ENCODE measurements at regions not wholly inside any gene's neighbourhood (a gene's known extent, or its start where the extent isn't known, plus 50 kb on each side); places are given as distances from the start of the nearest gene placed in this dataset.

GRCh38 chr2:17084877-17085276 is 419.2 kb upstream of the CYRIA start:
- H3K27ac Mint-ChIP-seq: no peak overlapping the region
- H3K27me3 Mint-ChIP-seq (ENCODE audit: low read depth in 2 of 2): no peaks in the 10 kb centered on the region

GRCh38 chr2:17083902-17084301 is 418.3 kb upstream of the CYRIA start:
- no peak for TF ChIP-seq CTCF (IDR thresholded peaks at IDR 0.05)
- H3K4me1 Mint-ChIP-seq: no peaks in the 10 kb centered on the region
- DNase-seq (no peak), ATAC-seq (no peak)
- WGBS (ENCODE audit: insufficient coverage): 77% methylated on average over 1 of the region's 1 CpG
- no peaks in the 10 kb centered on the region for H3K27me3 Mint-ChIP-seq (ENCODE audit: low read depth in 2 of 2)
- intact Hi-C loops (cut with micrococcal nuclease): no loop called here
- peaks cover 6 to 10% of the 10 kb centered on the region in 2 donors for H3K9me3 Mint-ChIP-seq
- Histone ChIP-seq H3K36me3 (ENCODE audit: control insufficient read depth, insufficient read depth, low read length) (no peaks in the 10 kb centered on the region), H3K27ac (ENCODE audit: low read length) (no peak overlapping the region), H3K4me3 (ENCODE audit: low read length) (no peak overlapping the region), H3K4me1 (ENCODE audit: control insufficient read depth, insufficient read depth, low read length) (no peaks in the 10 kb centered on the region), H3K9me3 (ENCODE audit: control insufficient read depth, insufficient read depth, low read length) (peaks cover 9% of the 10 kb centered on the region), H3K27me3 (ENCODE audit: control insufficient read depth, insufficient read depth, low read length) (no peaks in the 10 kb centered on the region)
- H3K4me3 Mint-ChIP-seq: no peak overlapping the region
- H3K27ac Mint-ChIP-seq: no peak overlapping the region
- no peaks in the 10 kb centered on the region for H3K36me3 Mint-ChIP-seq

More at GRCh38 chr2:17084877-17085276, 419.2 kb upstream of the CYRIA start:
- peaks cover 5% of the 10 kb centered on the region for H3K9me3 ChIP-seq (ENCODE audit: control insufficient read depth, insufficient read depth, low read length)
- ATAC-seq (no peak), DNase-seq (no peak)
- H3K27me3 ChIP-seq (ENCODE audit: control insufficient read depth, insufficient read depth, low read length): no peaks in the 10 kb centered on the region
- H3K36me3 ChIP-seq (ENCODE audit: control insufficient read depth, insufficient read depth, low read length): no peaks in the 10 kb centered on the region
- Mint-ChIP-seq H3K9me3 (peaks cover 3 to 7% of the 10 kb centered on the region in 2 donors), H3K36me3 (no peaks in the 10 kb centered on the region), H3K4me1 (no peaks in the 10 kb centered on the region), H3K4me3 (no peak overlapping the region)
- intact Hi-C loops (cut with micrococcal nuclease): no loop called here
- H3K4me1 ChIP-seq (ENCODE audit: control insufficient read depth, insufficient read depth, low read length): no peaks in the 10 kb centered on the region
- no peak overlapping the region for H3K4me3 ChIP-seq (ENCODE audit: low read length)
- no peak for TF ChIP-seq CTCF (IDR thresholded peaks at IDR 0.05)
- H3K27ac ChIP-seq (ENCODE audit: low read length): no peak overlapping the region

DNA sequence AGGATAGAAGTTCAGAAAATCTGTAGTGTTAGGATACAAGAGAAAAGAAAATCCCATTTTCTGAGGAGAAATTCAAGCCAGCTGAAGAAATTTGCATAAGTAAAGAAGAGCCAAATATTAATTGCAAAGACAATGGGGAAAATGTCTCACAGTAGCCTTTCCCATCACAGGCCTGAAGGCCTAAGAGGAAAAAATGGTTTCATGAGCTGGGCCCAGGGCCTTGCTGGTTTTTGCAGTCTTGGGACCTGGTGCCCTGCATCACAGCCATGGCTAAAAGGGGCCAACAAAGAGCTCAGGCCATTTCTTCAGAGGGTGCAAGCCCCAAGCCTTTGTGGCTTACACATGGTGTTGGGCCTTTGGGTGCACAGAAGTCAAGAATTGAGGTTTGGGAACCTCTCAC is 413.6 kb upstream of the CYRIA start:
- H3K27me3 Mint-ChIP-seq (ENCODE audit: low read depth in 2 of 2): no peaks in the 10 kb centered on the region
- H3K36me3 ChIP-seq (ENCODE audit: control insufficient read depth, insufficient read depth, low read length): no peaks in the 10 kb centered on the region

More for the DNA sequence above, 413.6 kb upstream of the CYRIA start:
- DNase-seq (no peak), ATAC-seq (no peak)
- Histone ChIP-seq H3K4me1 (ENCODE audit: control insufficient read depth, insufficient read depth, low read length) (no peaks in the 10 kb centered on the region), H3K27me3 (ENCODE audit: control insufficient read depth, insufficient read depth, low read length) (no peaks in the 10 kb centered on the region), H3K4me3 (ENCODE audit: low read length) (no peak overlapping the region), H3K9me3 (ENCODE audit: control insufficient read depth, insufficient read depth, low read length) (peaks cover 9% of the 10 kb centered on the region), H3K27ac (ENCODE audit: low read length) (no peak overlapping the region)
- H3K27ac Mint-ChIP-seq: no peak overlapping the region
- peaks cover 11 to 17% of the 10 kb centered on the region in 2 donors for H3K9me3 Mint-ChIP-seq
- intact Hi-C loops (cut with micrococcal nuclease): no loop called here
- no peak overlapping the region for H3K4me3 Mint-ChIP-seq
- H3K36me3 Mint-ChIP-seq: no peaks in the 10 kb centered on the region
- H3K4me1 Mint-ChIP-seq: no peaks in the 10 kb centered on the region
- no peak for TF ChIP-seq CTCF (IDR thresholded peaks at IDR 0.05)
